ENCODE measurements at regions not wholly inside any gene's neighbourhood (a gene's known extent, or its start where the extent isn't known, plus 50 kb on each side); places are given as distances from the start of the nearest gene placed in this dataset.

- no peak for DNase-seq
Measured at GRCh38 chr3:150080058-150080730, 109.5 kb upstream of the PFN2 start.

- no peak for DNase-seq
Measured at GRCh38 chr3:150079029-150079739, 108.5 kb upstream of the PFN2 start.

GRCh38 chr3:150077581-150078247, 107.0 kb upstream of the PFN2 start:
- no peak for DNase-seq

- DNase-seq = no peak
Measured at GRCh38 chr3:150077107-150077506, 106.4 kb upstream of the PFN2 start.

- DNase-seq = no peak
Measured at GRCh38 chr3:150076443-150076842, 105.7 kb upstream of the PFN2 start.

- no peak for DNase-seq
Measured at GRCh38 chr3:150075417-150075865, 104.7 kb upstream of the PFN2 start.

- no peak for DNase-seq
Measured at GRCh38 chr3:150074697-150075416, 104.2 kb upstream of the PFN2 start.

- no peak for DNase-seq
Measured at GRCh38 chr3:150074277-150074676, 103.6 kb upstream of the PFN2 start.

GRCh38 chr3:150073513-150073912, 102.8 kb upstream of the PFN2 start:
- DNase-seq = no peak

GRCh38 chr3:150073031-150073430, 102.3 kb upstream of the PFN2 start:
- DNase-seq = no peak

GRCh38 chr3:150072576-150072975, 101.9 kb upstream of the PFN2 start:
- DNase-seq = no peak

GRCh38 chr3:150070271-150070670, 99.6 kb upstream of the PFN2 start:
- no peak for DNase-seq

GRCh38 chr3:150069633-150070032, 98.9 kb upstream of the PFN2 start:
- DNase-seq = no peak

- no peak for DNase-seq
Measured at GRCh38 chr3:150069154-150069527, 98.4 kb upstream of the PFN2 start.

- no peak for DNase-seq
Measured at GRCh38 chr3:150068440-150069153, 97.9 kb upstream of the PFN2 start.

GRCh38 chr3:150067561-150067960, 96.9 kb upstream of the PFN2 start:
- no peak for DNase-seq

- no peak for DNase-seq
Measured at GRCh38 chr3:150064971-150065370, 94.3 kb upstream of the PFN2 start.

GRCh38 chr3:150063237-150063636, 92.5 kb upstream of the PFN2 start:
- DNase-seq = no peak

GRCh38 chr3:150062492-150062891, 91.8 kb upstream of the PFN2 start:
- DNase-seq = no peak

- DNase-seq = no peak
Measured at GRCh38 chr3:150061288-150062024, 90.8 kb upstream of the PFN2 start.

GRCh38 chr3:150059729-150060128, 89.0 kb upstream of the PFN2 start:
- no peak for DNase-seq

GRCh38 chr3:150059241-150059640, 88.5 kb upstream of the PFN2 start:
- DNase-seq = no peak

Measured in activated CD8-positive, alpha-beta memory T cell treated with anti-CD3 and anti-CD28 coated beads, Interleukin-2, amount 50 U/mL, for 48 hours (primary cell).